ENCODE measurements at regions not wholly inside any gene's neighbourhood (a gene's known extent, or its start where the extent isn't known, plus 50 kb on each side); places are given as distances from the start of the nearest gene placed in this dataset.

DNA sequence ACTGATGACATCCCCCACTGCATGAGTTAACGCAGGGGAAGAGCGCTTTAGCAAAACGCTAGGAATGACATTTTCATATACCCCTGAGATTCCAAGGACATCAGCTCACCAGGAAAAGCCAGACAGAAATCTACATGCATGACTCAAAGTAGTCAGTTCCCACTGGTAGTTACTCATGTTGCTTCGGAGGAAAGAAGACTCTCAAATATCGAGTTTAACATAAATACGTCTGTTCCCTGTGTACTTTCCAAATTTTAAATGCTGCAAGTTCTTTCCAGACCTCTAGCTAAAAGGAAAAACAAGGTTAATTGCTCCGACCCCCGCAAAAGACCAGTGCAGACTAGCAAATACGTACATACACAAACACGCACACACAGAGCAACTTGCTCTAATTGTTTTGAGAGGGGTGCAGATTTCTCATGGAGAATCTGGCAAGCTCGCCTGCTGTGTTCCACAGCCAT lies 115.4 kb upstream of the PRICKLE2 start:
- TF ChIP-seq EZH2 (IDR thresholded peaks at IDR 0.05; ENCODE audit: borderline replicate concordance, low read depth, low read length, poor library complexity, severe bottlenecking) (no peak), CTCF (conservative IDR thresholded peaks at IDR 0.05; ENCODE audit: low read depth, low read length) (no peak)
- Histone ChIP-seq H3K36me3 (ENCODE audit: insufficient read depth, low read length, poor library complexity, severe bottlenecking) (no peaks in the 10 kb centered on the region), H3K9me3 (ENCODE audit: low read depth, low read length, poor library complexity, severe bottlenecking) (no peaks in the 10 kb centered on the region), H3K4me1 (ENCODE audit: insufficient read depth, low read length, poor library complexity, severe bottlenecking) (no peaks in the 10 kb centered on the region), H3K27me3 (replicated peaks; ENCODE audit: insufficient read depth, low read depth, low read length, poor library complexity) (no peaks in the 10 kb centered on the region), H3K27ac (ENCODE audit: low read depth, low read length, poor library complexity, severe bottlenecking) (no peak overlapping the region), H3K4me3 (ENCODE audit: low read depth, low read length, poor library complexity, severe bottlenecking) (no peak overlapping the region)
- intact Hi-C loops (cut with micrococcal nuclease; ENCODE audit: unreplicated experiment), result no loop called here
- ChIA-PET CTCF (no interaction called here), POLR2A (ENCODE audit: low non-redundant PET) (no interaction called here)
- no peak for DNase-seq (ENCODE audit: low spot score)
- BruUV-seq (replicated peaks), result no TSS peak

GRCh38 chr3:64336488-64336887 lies 111.2 kb upstream of the PRICKLE2 start:
- H3K4me3 ChIP-seq (ENCODE audit: low read depth, low read length, poor library complexity, severe bottlenecking), result no peak overlapping the region
- H3K9me3 ChIP-seq (ENCODE audit: low read depth, low read length, poor library complexity, severe bottlenecking), result no peaks in the 10 kb centered on the region
- H3K27ac ChIP-seq (ENCODE audit: low read depth, low read length, poor library complexity, severe bottlenecking), result no peak overlapping the region
- no peak for DNase-seq (ENCODE audit: low spot score)
- TF ChIP-seq EZH2 (IDR thresholded peaks at IDR 0.05; ENCODE audit: borderline replicate concordance, low read depth, low read length, poor library complexity, severe bottlenecking) (no peak), CTCF (conservative IDR thresholded peaks at IDR 0.05; ENCODE audit: low read depth, low read length) (no peak)
- ChIA-PET POLR2A (ENCODE audit: low non-redundant PET) (no interaction called here), CTCF (no interaction called here)
- no peaks in the 10 kb centered on the region for H3K4me1 ChIP-seq (ENCODE audit: insufficient read depth, low read length, poor library complexity, severe bottlenecking)
- intact Hi-C loops (cut with micrococcal nuclease; ENCODE audit: unreplicated experiment), result no loop called here
- H3K27me3 ChIP-seq (replicated peaks; ENCODE audit: insufficient read depth, low read depth, low read length, poor library complexity), result no peaks in the 10 kb centered on the region
- H3K36me3 ChIP-seq (ENCODE audit: insufficient read depth, low read length, poor library complexity, severe bottlenecking), result no peaks in the 10 kb centered on the region
- BruUV-seq (replicated peaks), result no TSS peak

GRCh38 chr3:64332459-64333350 lies 107.4 kb upstream of the PRICKLE2 start:
- H3K27me3 ChIP-seq (replicated peaks; ENCODE audit: insufficient read depth, low read depth, low read length, poor library complexity), result no peaks in the 10 kb centered on the region
- BruUV-seq (replicated peaks), result no TSS peak
- CTCF ChIA-PET, result no interaction called here
- no peaks in the 10 kb centered on the region for H3K36me3 ChIP-seq (ENCODE audit: insufficient read depth, low read length, poor library complexity, severe bottlenecking)
- intact Hi-C loops (cut with micrococcal nuclease; ENCODE audit: unreplicated experiment), result no loop called here
- no peak overlapping the region for H3K4me3 ChIP-seq (ENCODE audit: low read depth, low read length, poor library complexity, severe bottlenecking)
- H3K27ac ChIP-seq (ENCODE audit: low read depth, low read length, poor library complexity, severe bottlenecking), result no peak overlapping the region
- H3K9me3 ChIP-seq (ENCODE audit: low read depth, low read length, poor library complexity, severe bottlenecking), result no peaks in the 10 kb centered on the region
- POLR2A ChIA-PET (ENCODE audit: low non-redundant PET), result no interaction called here
- no peaks in the 10 kb centered on the region for H3K4me1 ChIP-seq (ENCODE audit: insufficient read depth, low read length, poor library complexity, severe bottlenecking)
- TF ChIP-seq EZH2 (IDR thresholded peaks at IDR 0.05; ENCODE audit: borderline replicate concordance, low read depth, low read length, poor library complexity, severe bottlenecking) (no peak), CTCF (conservative IDR thresholded peaks at IDR 0.05; ENCODE audit: low read depth, low read length) (no peak)
- no peak for DNase-seq (ENCODE audit: low spot score)

Data from A673 (cell line).